Cardiac fibroblast (primary cell): ENCODE measurements at regions not wholly inside any gene's neighbourhood (a gene's known extent, or its start where the extent isn't known, plus 50 kb on each side); places are given as distances from the start of the nearest gene placed in this dataset.

Experiments used
- DNase-seq, 2 donors: peaks; one replicate each; pipeline versions ENCODE4 v3.0.0 to v3.0.0-alpha.2; 2010; ENCODE audit warnings: low read depth in 2 of 2
- H3K4me3 ChIP-seq, 2 donors: replicated peaks in 1 of 2; 1 replicate in 1 of 2; 2 replicates in 1 of 2; pipeline ENCODE4 v1.5.1; 2011; ENCODE audit warnings: low read depth in 2 of 2, low read length in 2 of 2, mild to moderate bottlenecking in 2 of 2, moderate library complexity in 1 of 2
- CTCF ChIP-seq: IDR thresholded peaks from one replicate; pipeline ENCODE4 v1.5.1; 2011; ENCODE audit warnings: low read depth, mild to moderate bottlenecking, low read length, inconsistent platforms

DNA sequence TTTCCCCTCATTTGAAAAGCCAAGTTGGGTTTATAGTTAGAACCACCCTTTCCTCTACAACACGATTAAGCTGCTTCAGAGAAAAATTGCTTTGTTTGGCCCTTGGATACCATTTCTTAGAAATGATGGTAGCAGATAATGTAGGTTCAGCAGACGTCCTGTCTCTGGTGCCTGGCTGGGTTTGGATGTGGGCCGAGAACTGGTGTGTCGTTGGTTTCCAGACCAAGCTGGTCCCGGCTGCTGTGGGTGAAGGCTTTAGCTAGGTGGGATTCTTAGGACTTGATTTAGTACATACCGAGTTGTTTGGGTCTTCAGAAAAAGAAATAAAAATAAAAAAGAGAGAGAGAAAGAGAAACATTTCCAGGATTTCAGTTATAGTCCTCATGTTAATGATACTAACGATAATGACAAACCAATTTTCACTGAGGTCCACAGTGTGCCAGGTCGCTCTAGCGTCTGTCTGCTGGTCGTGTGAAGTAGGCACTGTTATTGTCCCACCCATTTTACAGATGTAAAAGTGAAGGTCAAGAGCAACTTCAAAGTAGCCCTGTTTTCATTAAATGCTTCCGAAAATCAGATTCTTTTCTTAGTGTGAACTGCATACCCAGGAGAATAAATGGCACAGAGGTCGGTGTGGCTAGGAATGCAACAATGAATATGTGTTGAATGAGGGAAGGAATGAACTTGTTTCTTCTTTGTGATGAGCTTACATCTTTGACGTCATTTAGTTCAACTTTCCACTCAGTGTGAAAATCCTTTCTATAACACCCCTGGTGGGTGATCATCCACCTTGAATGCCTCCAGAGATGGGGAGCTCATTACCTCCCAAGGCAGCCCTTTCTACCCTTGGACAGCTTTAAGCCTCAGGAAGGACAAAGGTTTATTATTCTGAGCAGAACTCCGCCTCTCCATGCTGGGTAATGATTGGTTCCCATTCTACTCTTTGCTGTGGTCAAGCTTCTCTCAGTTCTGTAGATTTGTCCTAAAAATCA lies 115.9 kb downstream of the INHBB start:
- no peak for DNase-seq
- no peak for TF ChIP-seq CTCF
- H3K4me3 ChIP-seq = no peak overlapping the region

- no peak overlapping the region for H3K4me3 ChIP-seq
- TF ChIP-seq CTCF = no peak
- no peak for DNase-seq
Measured at GRCh38 chr2:120463527-120463926, 117.6 kb downstream of the INHBB start.

GRCh38 chr2:120463996-120464395 lies 118.1 kb downstream of the INHBB start:
- DNase-seq = no peak
- TF ChIP-seq CTCF = no peak
- H3K4me3 ChIP-seq = no peak overlapping the region

DNA sequence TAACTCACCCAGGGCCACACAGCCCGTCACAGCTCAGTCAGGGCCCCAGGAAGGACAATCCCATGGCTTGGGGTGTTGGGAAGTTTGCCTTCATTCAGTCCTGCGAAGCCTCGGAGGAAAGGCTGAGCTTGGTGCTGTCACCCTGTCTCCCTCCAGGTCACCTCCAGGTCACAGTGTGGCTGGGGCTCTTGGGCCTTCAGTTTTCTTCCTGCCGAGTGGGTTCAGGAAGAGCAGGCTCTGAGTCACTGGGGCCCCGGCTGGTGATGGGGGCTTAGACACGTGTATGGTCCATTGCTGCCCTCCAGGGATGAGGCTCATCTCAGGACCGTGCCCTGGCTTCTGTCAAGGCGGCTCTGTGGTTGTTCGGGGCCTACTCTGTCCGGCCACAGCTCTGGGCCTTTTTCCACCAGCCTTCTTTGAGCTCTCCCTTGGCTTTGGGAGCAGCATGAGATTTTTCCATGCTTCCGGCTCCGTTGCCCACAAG lies 118.6 kb downstream of the INHBB start:
- no peak for DNase-seq
- no peak for TF ChIP-seq CTCF
- no peak overlapping the region for H3K4me3 ChIP-seq

- no peak for DNase-seq
- H3K4me3 ChIP-seq = no peak overlapping the region
- TF ChIP-seq CTCF = no peak
Measured at GRCh38 chr2:120465012-120465700, 119.2 kb downstream of the INHBB start.

GRCh38 chr2:120465701-120465988 lies 119.7 kb downstream of the INHBB start:
- no peak for DNase-seq
- no peak for TF ChIP-seq CTCF
- no peak overlapping the region for H3K4me3 ChIP-seq
